K562 (cell line): ENCODE measurements at regions not wholly inside any gene's neighbourhood (a gene's known extent, or its start where the extent isn't known, plus 50 kb on each side); places are given as distances from the start of the nearest gene placed in this dataset.

ENCODE experiments used
- ATAC-seq: fragments of 200-7000 bp; cut with Tn5 transposase; 3 replicates; pipeline ENCODE4 v1.9.1; 2020; ENCODE audit warnings: moderate library complexity
- BruUV-seq: library from RNA; stranded (reverse); fragments of 400-500 nt; replicated peaks from 2 replicates; lab custom pipeline; 2021; lab: Mats Ljungman, UMichigan
- CTCF ChIA-PET: fragments of 300-600 bp; formaldehyde crosslinking; extraction: SDS; loops from one replicate; lab custom pipeline; 2021; ENCODE audit warnings: low intra/inter-chr PET ratio; lab: Yijun Ruan, JAX
- POLR2A ChIA-PET: fragments of 300-600, 350-650 bp; sonication (Branson Sonifier 250); formaldehyde crosslinking; extraction: SDS; loops from one replicate; lab custom pipeline; 2021; ENCODE audit warnings: antibody characterized with exemption, inconsistent platforms; lab: Yijun Ruan, JAX
- DNase-seq, 4 experiments: peaks; one replicate each; pipeline versions ENCODE4 v3.0.0 to v3.0.0-alpha.2; 2011 to 2018; ENCODE audit warnings: low spot score in 3 of 4, mixed read lengths in 3 of 4; ENCODE audit errors: extremely low read depth in 1 of 4
- FAIRE-seq: peaks from 2 replicates; lab custom pipeline; 2011; peaks lifted over from hg19 to GRCh38; lab: Jason Lieb, UNC
- H2AFZ ChIP-seq: 2 replicates; pipeline ENCODE4 v1.6.0; 2011; ENCODE audit warnings: low read depth, low read length, control low read depth, inconsistent platforms
- H3K27ac ChIP-seq: fragments of 200-600 bp; 3 replicates; pipeline ENCODE4 v1.8.0; 2011; ENCODE audit warnings: low read depth, mild to moderate bottlenecking, control low read depth, inconsistent platforms, low read length, moderate library complexity, mixed read lengths; ENCODE audit errors: extremely low read depth
- H3K27me3 ChIP-seq, 2 experiments: fragments of 300-600 bp in 1 of 2; 2 replicates in 1 of 2; 3 replicates in 1 of 2; pipeline versions ENCODE4 v1.6.0 to v1.8.0; 2011; ENCODE audit warnings: inconsistent platforms in 2 of 2, low read length in 2 of 2, mild to moderate bottlenecking in 1 of 2, mixed read lengths in 1 of 2, moderate library complexity in 1 of 2; ENCODE audit not compliant: control insufficient read depth in 2 of 2, insufficient read depth in 2 of 2
- H3K36me3 ChIP-seq: fragments of 300-600 bp; 3 replicates; pipeline ENCODE4 v1.8.0; 2011; ENCODE audit warnings: mild to moderate bottlenecking, low read length, inconsistent platforms; ENCODE audit not compliant: control insufficient read depth, insufficient read depth
- H3K4me1 ChIP-seq, 2 experiments: fragments of 200-600 bp in 1 of 2; replicated peaks in 1 of 2; 2 replicates in 1 of 2; 3 replicates in 1 of 2; pipeline versions ENCODE4 v1.5.1 to v1.8.0; 2011; ENCODE audit warnings: inconsistent platforms in 2 of 2, low read length in 2 of 2, mild to moderate bottlenecking in 1 of 2, mixed read lengths in 1 of 2, moderate library complexity in 1 of 2; ENCODE audit not compliant: control insufficient read depth in 2 of 2, insufficient read depth in 2 of 2
- H3K4me2 ChIP-seq: 2 replicates; pipeline ENCODE4 v1.6.1; 2011; ENCODE audit warnings: low read length, control low read depth, inconsistent platforms, mixed read lengths; ENCODE audit not compliant: insufficient read depth
- H3K4me3 ChIP-seq: fragments of 200-600 bp; sonication (generic), shearing (Covaris generic); 2 replicates; pipeline ENCODE4 v1.5.1; 2016; ENCODE audit warnings: control low read depth, inconsistent platforms
- H3K79me2 ChIP-seq: fragments of 200-600 bp; 3 replicates; pipeline ENCODE4 v1.8.0; 2011; ENCODE audit warnings: low read length, inconsistent platforms; ENCODE audit not compliant: control insufficient read depth, insufficient read depth
- H3K9ac ChIP-seq, 2 experiments: 2 replicates each; pipeline versions ENCODE4 v1.6.0 to v1.6.1; 2011; ENCODE audit warnings: low read depth in 2 of 2, low read length in 2 of 2, control low read depth in 1 of 2, inconsistent platforms in 1 of 2, mild to moderate bottlenecking in 1 of 2, mixed read lengths in 1 of 2; ENCODE audit not compliant: insufficient read depth in 1 of 2
- H3K9me1 ChIP-seq: one replicate; pipeline ENCODE4 v1.6.0; 2011; ENCODE audit warnings: inconsistent platforms, mild to moderate bottlenecking, low read length, moderate library complexity; ENCODE audit not compliant: control insufficient read depth, insufficient read depth
- H3K9me3 ChIP-seq: replicated peaks from 2 replicates; pipeline ENCODE4 v1.5.1; 2011; ENCODE audit warnings: low read depth, low read length, inconsistent platforms; ENCODE audit not compliant: control insufficient read depth, insufficient read depth
- H4K20me1 ChIP-seq: replicated peaks from 2 replicates; pipeline ENCODE4 v1.6.1; 2011; ENCODE audit warnings: low read length, inconsistent platforms, mixed read lengths; ENCODE audit not compliant: control insufficient read depth, insufficient read depth
- CCNT2 ChIP-seq: IDR thresholded peaks from 2 replicates; pipeline ENCODE4 v1.6.1; 2011; ENCODE audit warnings: borderline replicate concordance, low read depth, mild to moderate bottlenecking, moderate library complexity, mixed read lengths, low read length; ENCODE audit not compliant: insufficient read length; ENCODE audit errors: extremely low read depth
- CREB1 ChIP-seq, 2 experiments: sonication (generic) in 1 of 2; formaldehyde crosslinking in 1 of 2; IDR thresholded peaks; 2 replicates each; pipeline versions ENCODE4 v1.6.1 to v1.8.0; 2012 to 2022; ENCODE audit warnings: inconsistent platforms in 1 of 2, mild to moderate bottlenecking in 1 of 2, missing genetic modification reagents in 1 of 2, moderate library complexity in 1 of 2
- ETS1 ChIP-seq: conservative IDR thresholded peaks from 2 replicates; pipeline ENCODE4 v1.6.1; 2011; ENCODE audit warnings: low read depth, mild to moderate bottlenecking, low read length; ENCODE audit not compliant: control insufficient read depth
- ETS2 ChIP-seq: IDR thresholded peaks from 2 replicates; pipeline ENCODE4 v1.6.1; 2016; ENCODE audit warnings: borderline replicate concordance, missing genetic modification characterization, mild to moderate bottlenecking, moderate library complexity, missing compliant biosample characterization; ENCODE audit not compliant: poor library complexity, severe bottlenecking
- HMBOX1 ChIP-seq: sonication (generic); IDR thresholded peaks from 2 replicates; pipeline ENCODE4 v1.6.1; 2016
- KAT2B ChIP-seq: IDR thresholded peaks from one replicate; pipeline ENCODE4 v1.6.1; 2012; ENCODE audit warnings: low read depth, mild to moderate bottlenecking, control low read depth, inconsistent platforms, low read length, moderate library complexity
- SRSF7 ChIP-seq: fragments of 200-400 bp; formaldehyde crosslinking; optimal IDR thresholded peaks from 2 replicates; pipeline ENCODE3; 2017; ENCODE audit warnings: mild to moderate bottlenecking, low read depth, low read length
- ZFP30 ChIP-seq: fragments of 250-450 bp; sonication (Bioruptor Pico); IDR thresholded peaks from 2 replicates; pipeline ENCODE4 v1.8.0; 2022; ENCODE audit warnings: moderate library complexity, mild to moderate bottlenecking, inconsistent platforms, borderline replicate concordance
- ZMIZ1 ChIP-seq, 2 experiments: fragments of 150-350 bp in 1 of 2; IDR thresholded peaks; 2 replicates each; pipeline ENCODE4 v1.6.1; 2012 to 2016; ENCODE audit warnings: low read depth in 2 of 2, low read length in 2 of 2, mild to moderate bottlenecking in 1 of 2, moderate library complexity in 1 of 2
- ZNF274 ChIP-seq: IDR thresholded peaks from 2 replicates; pipeline ENCODE4 v1.6.1; 2011; ENCODE audit warnings: low read depth, mild to moderate bottlenecking, low read length, moderate library complexity, borderline replicate concordance
- ZNF586 ChIP-seq: fragments of 450-650 bp; formaldehyde crosslinking; conservative IDR thresholded peaks from 2 replicates; pipeline ENCODE4 v1.4.0; 2020; ENCODE audit warnings: mild to moderate bottlenecking, moderate library complexity
- ZNF707 ChIP-seq: fragments of 250-450 bp; sonication (Bioruptor Pico); conservative IDR thresholded peaks from 2 replicates; pipeline ENCODE4 v1.8.0; 2022; ENCODE audit warnings: inconsistent platforms, mild to moderate bottlenecking, moderate library complexity
- WGBS: fragments of 100-300 bp; shearing (Covaris generic); methylation state at CpG from one replicate; pipeline ENCODE4 v1.1.6; 2016; ENCODE audit warnings: low coverage, mixed read lengths; ENCODE audit not compliant: insufficient coverage; ENCODE audit errors: missing lambda C conversion rate; 5-methylcytosine and 5-hydroxymethylcytosine counted together
- in situ Hi-C: fragments of 300-500 bp; cut with MboI; formaldehyde crosslinking; loops from 4 replicates; pipeline ENCODE4 v1.15.0; 2018; ENCODE audit warnings: inconsistent platforms, mixed read lengths
- intact Hi-C: fragments of 100-400 bp; cut with micrococcal nuclease; formaldehyde crosslinking; loops from 2 replicates; pipeline ENCODE4 v1.14.2; 2022

- H3K4me2 ChIP-seq, result no peak overlapping the region
- no peak overlapping the region for H2AFZ ChIP-seq
- 0% methylated on average over 15 of the region's 15 CpGs for WGBS
These were observed 483.6 kb downstream of the MN1 start for GRCh38 chr22:27317971-27318428.

More at GRCh38 chr22:27317971-27318428, 483.6 kb downstream of the MN1 start:
- Histone ChIP-seq H4K20me1 (peaks cover 6% of the 10 kb centered on the region), H3K4me1 (peaks cover 0 to 16% of the 10 kb centered on the region in 2 experiments; a peak in 3 of 5 replicates), H3K9ac (no peak overlapping the region), H3K9me3 (no peaks in the 10 kb centered on the region), H3K9me1 (no peaks in the 10 kb centered on the region), H3K27me3 (no peaks in the 10 kb centered on the region; a peak in 1 of 5 replicates), H3K4me3 (no peak overlapping the region), H3K79me2 (no peaks in the 10 kb centered on the region), H3K36me3 (no peaks in the 10 kb centered on the region), H3K27ac (no peak overlapping the region)
- DNase-seq (no peak), FAIRE-seq (no peak), ATAC-seq (no peak)
- ChIA-PET CTCF (no interaction called here), POLR2A (no interaction called here)
- in situ Hi-C loops, result no loop called here
- no peak for TF ChIP-seq HMBOX1
- no peak for TF ChIP-seq ZMIZ1 (IDR thresholded peaks at IDR 0.05; ENCODE audit: low read depth in 2 of 2, low read length in 2 of 2)
- no peak for TF ChIP-seq ZNF707 (CRISPR knock-in tag)
- no peak for TF ChIP-seq ETS2 (tag)
- TF ChIP-seq ETS1, result no peak
- no peak for TF ChIP-seq ZNF274
- no peak for TF ChIP-seq ZFP30 (CRISPR knock-in tag)
- TF ChIP-seq CREB1 (IDR thresholded peaks at IDR 0.05), result no peak
- TF ChIP-seq CREB1 (CRISPR knock-in tag; IDR thresholded peaks at IDR 0.05), result no peak
- TF ChIP-seq SRSF7, result no peak
- no peak for TF ChIP-seq ZNF586 (CRISPR knock-in tag)
- TF ChIP-seq KAT2B, result no peak
- no peak for TF ChIP-seq CCNT2
- BruUV-seq, result no TSS peak
- intact Hi-C loops, result no loop called here
